SH-SY5Y (cell line): ENCODE measurements at regions not wholly inside any gene's neighbourhood (a gene's known extent, or its start where the extent isn't known, plus 50 kb on each side); places are given as distances from the start of the nearest gene placed in this dataset.

Experiments used
- GATA2 ChIP-seq: IDR thresholded peaks from 2 replicates; pipeline ENCODE4 v1.6.1; 2011; ENCODE audit warnings: mild to moderate bottlenecking, low read depth, low read length
- GATA3 ChIP-seq: IDR thresholded peaks from 2 replicates; pipeline ENCODE4 v1.6.1; 2011; ENCODE audit warnings: low read depth, mild to moderate bottlenecking, low read length, moderate library complexity

DNA sequence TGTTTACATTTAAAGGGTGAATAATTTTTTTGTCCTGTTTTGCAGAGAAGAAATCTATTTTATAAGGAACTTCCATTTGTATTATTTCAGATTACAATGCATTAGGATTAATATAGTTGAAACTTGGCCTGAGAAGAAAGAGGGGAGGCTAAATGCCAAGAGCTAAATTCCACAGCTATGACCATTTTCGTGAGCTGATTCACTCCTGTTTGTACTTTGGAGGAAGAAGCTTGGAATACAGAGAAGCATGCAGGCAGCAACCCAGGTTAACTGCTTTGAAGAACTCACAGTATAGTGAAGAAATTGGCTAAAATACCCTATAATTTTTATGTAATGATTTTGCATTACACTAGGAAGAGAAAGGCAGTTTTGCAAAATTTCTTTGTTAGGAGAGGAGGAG, 309.4 kb upstream of the KLF12 start:
- TF ChIP-seq GATA2 (no peak), GATA3 (no peak)
